Upper lobe of left lung (tissue), 6 donors: ENCODE measurements at regions not wholly inside any gene's neighbourhood (a gene's known extent, or its start where the extent isn't known, plus 50 kb on each side); places are given as distances from the start of the nearest gene placed in this dataset.
A peak's percentile ranks its signal among the peaks of the same experiment; 100 is the strongest.

Experiments
- ATAC-seq, 2 donors: fragments of 200-7000 bp; cut with Tn5 transposase; one replicate each; pipeline ENCODE4 v1.9.1; 2022; ENCODE audit warnings: mild to moderate bottlenecking in 2 of 2, moderate library complexity in 2 of 2; ENCODE audit not compliant: low FRiP score in 2 of 2
- DNase-seq, 2 donors: peaks; one replicate each; pipeline ENCODE4 v3.0.0-alpha.2; 2019 to 2020
- H3K27ac ChIP-seq, 4 donors: fragments of 200-600 bp; sonication (generic); one replicate each; pipeline ENCODE4 v1.5.1; 2016 to 2019
- H3K27me3 ChIP-seq, 4 donors: fragments of 200-600 bp; sonication (generic); one replicate each; pipeline ENCODE4 v1.5.1; 2017 to 2019
- H3K36me3 ChIP-seq, 4 donors: fragments of 200-600 bp; sonication (generic); one replicate each; pipeline ENCODE4 v1.5.1; 2016 to 2019
- H3K4me1 ChIP-seq, 4 donors: fragments of 200-600 bp; sonication (generic); one replicate each; pipeline ENCODE4 v1.5.1; 2018 to 2019
- H3K4me3 ChIP-seq, 4 donors: fragments of 200-600 bp; sonication (generic); one replicate each; pipeline ENCODE4 v1.5.1; 2017 to 2019; ENCODE audit warnings: mild to moderate bottlenecking in 2 of 4, moderate library complexity in 1 of 4
- H3K9me3 ChIP-seq, 4 donors: fragments of 200-600 bp; sonication (generic); one replicate each; pipeline ENCODE4 v1.5.1; 2018 to 2019
- EP300 ChIP-seq, 4 donors: sonication (generic); formaldehyde crosslinking; IDR thresholded peaks; one replicate each; pipeline ENCODE4 v1.5.1; 2017; ENCODE audit warnings: antibody characterized with exemption in 4 of 4, control low read depth in 2 of 4
- POLR2A ChIP-seq, 4 donors: fragments of 450-650 bp; IDR thresholded peaks; one replicate each; pipeline ENCODE4 v1.5.1; 2016 to 2017; ENCODE audit warnings: antibody characterized with exemption in 4 of 4, mild to moderate bottlenecking in 2 of 4
- POLR2AphosphoS5 ChIP-seq, 2 donors: sonication (generic); formaldehyde crosslinking; IDR thresholded peaks; one replicate each; pipeline ENCODE4 v1.5.1; 2017; ENCODE audit warnings: antibody characterized with exemption in 2 of 2
- WGBS, 2 donors: methylation state at CpG; one replicate each; pipeline ENCODE4 v1.1.5; 2017 to 2018; 5-methylcytosine and 5-hydroxymethylcytosine counted together
- TF ChIP-seq, protein P1 (sequence below), 6 experiments: fragments of 450-650 bp in 4 of 6; fragments of 200-600 bp in 2 of 6; sonication (generic) in 2 of 6; IDR thresholded peaks; one replicate each; pipeline ENCODE4 v1.5.1; 2016 to 2019; ENCODE audit warnings: antibody characterized with exemption in 6 of 6
- donor health status: DM: no; HTN: no; CAD: no; lungs with moderate emphysema.
- donor health status: DM: no; HTN: yes; CAD: no; lungs with severe emphysema.

DNA sequence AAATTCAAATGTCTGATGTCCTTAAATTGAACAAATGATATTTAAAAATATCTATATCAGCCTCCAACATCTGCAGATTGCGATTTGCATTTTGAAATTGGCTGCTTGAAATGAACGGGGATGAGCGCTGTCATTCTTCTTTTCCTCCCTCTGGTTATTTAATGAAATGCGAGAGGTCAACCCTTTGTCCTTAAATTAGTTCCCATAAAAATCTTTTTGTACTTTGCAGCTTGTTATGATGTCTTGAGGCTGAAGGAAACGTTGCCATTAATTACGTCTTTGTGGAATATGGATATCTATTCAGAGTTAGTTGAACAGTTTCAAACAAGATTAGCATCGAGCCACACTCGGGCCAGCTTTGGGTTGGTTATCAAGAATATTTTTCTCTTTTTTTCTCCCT, 140.0 kb downstream of the LINC00237 start:
- TF ChIP-seq POLR2A (IDR thresholded peaks at IDR 0.05) (no peak), POLR2AphosphoS5 (IDR thresholded peaks at IDR 0.05) (no peak), EP300 (IDR thresholded peaks at IDR 0.05) (no peak)
- TF ChIP-seq, protein P1, sequence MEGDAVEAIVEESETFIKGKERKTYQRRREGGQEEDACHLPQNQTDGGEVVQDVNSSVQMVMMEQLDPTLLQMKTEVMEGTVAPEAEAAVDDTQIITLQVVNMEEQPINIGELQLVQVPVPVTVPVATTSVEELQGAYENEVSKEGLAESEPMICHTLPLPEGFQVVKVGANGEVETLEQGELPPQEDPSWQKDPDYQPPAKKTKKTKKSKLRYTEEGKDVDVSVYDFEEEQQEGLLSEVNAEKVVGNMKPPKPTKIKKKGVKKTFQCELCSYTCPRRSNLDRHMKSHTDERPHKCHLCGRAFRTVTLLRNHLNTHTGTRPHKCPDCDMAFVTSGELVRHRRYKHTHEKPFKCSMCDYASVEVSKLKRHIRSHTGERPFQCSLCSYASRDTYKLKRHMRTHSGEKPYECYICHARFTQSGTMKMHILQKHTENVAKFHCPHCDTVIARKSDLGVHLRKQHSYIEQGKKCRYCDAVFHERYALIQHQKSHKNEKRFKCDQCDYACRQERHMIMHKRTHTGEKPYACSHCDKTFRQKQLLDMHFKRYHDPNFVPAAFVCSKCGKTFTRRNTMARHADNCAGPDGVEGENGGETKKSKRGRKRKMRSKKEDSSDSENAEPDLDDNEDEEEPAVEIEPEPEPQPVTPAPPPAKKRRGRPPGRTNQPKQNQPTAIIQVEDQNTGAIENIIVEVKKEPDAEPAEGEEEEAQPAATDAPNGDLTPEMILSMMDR (IDR thresholded peaks at IDR 0.05) = no peak
- H3K27me3 ChIP-seq = no peaks in the 10 kb centered on the region
- H3K4me3 ChIP-seq = no peak overlapping the region
- no peaks in the 10 kb centered on the region for H3K36me3 ChIP-seq
- 76 to 78% methylated on average over 8 of the region's 8 CpGs for WGBS, 2 donors
- ATAC-seq (no peak), DNase-seq (no peak)
- no peaks in the 10 kb centered on the region for H3K9me3 ChIP-seq
- no peak overlapping the region for H3K27ac ChIP-seq
- H3K4me1 ChIP-seq = no peaks in the 10 kb centered on the region

DNA sequence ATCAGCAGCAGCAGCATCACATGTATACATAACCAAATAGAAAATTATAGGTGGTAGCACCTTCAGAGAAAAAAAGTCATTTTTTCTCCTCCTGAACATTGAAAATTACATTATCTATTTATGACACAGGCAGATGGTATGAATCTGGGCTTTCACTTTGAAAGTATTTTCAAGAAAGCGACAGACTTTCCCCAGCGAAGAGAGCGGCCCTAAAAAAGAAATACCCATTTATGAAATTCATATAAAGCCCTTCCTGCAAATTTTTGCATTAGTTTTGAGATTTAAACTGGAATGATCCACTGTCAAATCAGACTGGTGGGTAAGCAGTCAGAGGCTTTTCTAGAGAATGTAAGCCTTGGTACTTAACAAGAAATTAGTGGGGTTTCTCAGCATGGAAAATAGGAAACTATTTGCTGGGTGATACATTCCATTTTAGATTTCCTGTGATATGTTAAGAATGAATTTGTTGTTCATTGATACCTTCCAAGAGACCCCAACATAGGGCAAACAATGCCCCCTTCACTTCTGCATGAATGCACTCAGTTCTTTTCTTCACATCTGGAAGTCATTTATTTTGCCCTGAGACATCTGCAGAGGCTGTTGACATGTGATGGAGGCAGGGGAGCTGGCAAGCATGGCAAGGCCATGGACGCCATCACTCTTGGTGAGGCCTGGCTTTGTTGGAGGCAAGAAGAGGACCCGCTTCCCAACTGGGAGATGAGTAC, 147.0 kb downstream of the LINC00237 start:
- no peaks in the 10 kb centered on the region for H3K9me3 ChIP-seq
- H3K4me1 ChIP-seq = no peaks in the 10 kb centered on the region
- ATAC-seq (no peak), DNase-seq (no peak)
- no peak overlapping the region for H3K4me3 ChIP-seq
- no peak overlapping the region for H3K27ac ChIP-seq
- H3K36me3 ChIP-seq = no peaks in the 10 kb centered on the region
- no peak for TF ChIP-seq POLR2AphosphoS5 (IDR thresholded peaks at IDR 0.05)
- TF ChIP-seq, protein P1 (IDR thresholded peaks at IDR 0.05) = no peak
- TF ChIP-seq EP300 (IDR thresholded peaks at IDR 0.05) = no peak
- TF ChIP-seq POLR2A (IDR thresholded peaks at IDR 0.05) = no peak
- no peaks in the 10 kb centered on the region for H3K27me3 ChIP-seq
- 71 to 89% methylated on average over 5 of the region's 5 CpGs for WGBS, 2 donors

DNA sequence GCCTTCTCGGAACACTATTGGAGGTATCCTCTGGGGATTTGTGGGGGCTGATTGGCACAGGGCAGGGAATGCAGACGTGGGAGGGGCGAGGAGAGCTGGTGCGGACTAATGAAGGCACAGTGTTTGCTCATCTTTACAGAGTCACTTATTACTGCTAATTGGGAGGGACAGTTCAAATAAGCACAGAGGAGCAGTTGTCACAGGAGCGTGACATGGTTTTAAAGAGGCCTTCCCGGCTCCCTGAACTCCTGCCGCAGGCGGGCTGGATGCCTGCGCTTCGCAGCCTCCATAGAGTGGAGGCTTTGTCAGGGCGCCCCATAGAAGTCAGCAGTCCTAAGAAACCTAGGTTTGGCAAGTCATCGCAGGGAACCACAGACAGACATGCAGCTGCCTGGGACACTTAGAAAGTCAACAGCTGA, 149.6 kb downstream of the LINC00237 start:
- WGBS, 2 donors = 80 to 83% methylated on average over 12 of the region's 12 CpGs
- H3K4me1 ChIP-seq = no peaks in the 10 kb centered on the region
- no peaks in the 10 kb centered on the region for H3K9me3 ChIP-seq
- no peaks in the 10 kb centered on the region for H3K27me3 ChIP-seq
- no peaks in the 10 kb centered on the region for H3K36me3 ChIP-seq
- TF ChIP-seq POLR2AphosphoS5 (IDR thresholded peaks at IDR 0.05) (no peak), POLR2A (IDR thresholded peaks at IDR 0.05) (no peak), EP300 (IDR thresholded peaks at IDR 0.05) (no peak)
- TF ChIP-seq, protein P1 (IDR thresholded peaks at IDR 0.05) = no peak
- no peak overlapping the region for H3K27ac ChIP-seq
- ATAC-seq (no peak), DNase-seq (peak in 1 of 2 donors; percentile 40)
- H3K4me3 ChIP-seq = no peak overlapping the region

DNA sequence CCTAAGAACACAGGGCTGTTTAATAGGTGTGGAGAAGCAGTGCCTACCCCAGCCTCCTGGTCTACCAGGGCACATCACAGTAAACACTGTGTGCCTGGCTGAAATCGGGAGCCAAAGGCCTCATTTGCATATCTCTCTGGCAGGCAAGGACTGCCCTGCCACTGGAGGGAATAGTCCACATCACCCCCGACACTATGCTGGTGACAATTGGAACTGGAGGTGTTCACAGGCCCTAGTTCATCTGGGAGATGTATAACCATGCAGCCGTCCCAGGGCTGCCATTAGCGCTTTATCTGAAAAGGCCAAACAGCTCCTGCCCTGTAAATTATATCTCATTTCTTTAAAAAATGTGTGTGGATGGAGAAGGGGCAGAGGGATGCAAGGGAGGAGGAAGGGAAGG, 150.3 kb downstream of the LINC00237 start:
- TF ChIP-seq POLR2AphosphoS5 (IDR thresholded peaks at IDR 0.05) (no peak), EP300 (IDR thresholded peaks at IDR 0.05) (no peak), POLR2A (IDR thresholded peaks at IDR 0.05) (no peak)
- TF ChIP-seq, protein P1 (IDR thresholded peaks at IDR 0.05) = no peak
- no peak overlapping the region for H3K4me3 ChIP-seq
- 59 to 76% methylated on average over 3 to 4 of the region's 4 CpGs for WGBS, 2 donors

More for the DNA sequence above, 150.3 kb downstream of the LINC00237 start:
- Histone ChIP-seq H3K4me1 (no peaks in the 10 kb centered on the region), H3K27me3 (no peaks in the 10 kb centered on the region), H3K36me3 (no peaks in the 10 kb centered on the region), H3K27ac (no peak overlapping the region), H3K9me3 (no peaks in the 10 kb centered on the region)
- ATAC-seq = no peak
- DNase-seq = no peak
